H1 (cell line): ENCODE measurements at regions not wholly inside any gene's neighbourhood (a gene's known extent, or its start where the extent isn't known, plus 50 kb on each side); places are given as distances from the start of the nearest gene placed in this dataset.

Experiments
- CTCF ChIA-PET: fragments of 300-600 bp; sonication (Branson Sonifier 250); formaldehyde crosslinking; loops from one replicate; lab custom pipeline; 2021; ENCODE audit not compliant: partially characterized antibody; lab: Charles Lee
- POLR2A ChIA-PET: fragments of 300-600 bp; sonication (Branson Sonifier 250); formaldehyde crosslinking; loops from one replicate; lab custom pipeline; 2021; ENCODE audit warnings: inconsistent platforms; ENCODE audit not compliant: partially characterized antibody; lab: Charles Lee
- DNase-seq, 2 experiments: peaks; one replicate each; pipeline versions ENCODE4 v3.0.0 to v3.0.0-alpha.2; 2010 to 2022; ENCODE audit warnings: low spot score in 2 of 2, low read depth in 1 of 2, mixed read lengths in 1 of 2
- FAIRE-seq: peaks from 2 replicates; lab custom pipeline; 2011; peaks lifted over from hg19 to GRCh38; lab: Jason Lieb, UNC
- H2AFZ ChIP-seq: 2 replicates; pipeline ENCODE4 v1.8.1; 2012; ENCODE audit warnings: low read length, inconsistent platforms
- H2AK5ac ChIP-seq: 2 replicates; pipeline ENCODE4 v1.6.1; 2013; ENCODE audit warnings: low read depth, low read length
- H2BK120ac ChIP-seq: replicated peaks from 2 replicates; pipeline ENCODE3; 2013; ENCODE audit warnings: low read depth, low read length, inconsistent platforms
- H2BK12ac ChIP-seq: 2 replicates; pipeline ENCODE4 v1.6.1; 2013; ENCODE audit warnings: low read depth, low read length
- H2BK15ac ChIP-seq: 2 replicates; pipeline ENCODE4 v1.6.1; 2013; ENCODE audit warnings: low read length
- H2BK20ac ChIP-seq: 2 replicates; pipeline ENCODE4 v1.6.1; 2013; ENCODE audit warnings: low read length
- H2BK5ac ChIP-seq: 2 replicates; pipeline ENCODE4 v1.6.1; 2013; ENCODE audit warnings: low read depth, low read length
- H3K14ac ChIP-seq: 2 replicates; pipeline ENCODE4 v1.6.1; 2013; ENCODE audit warnings: inconsistent platforms; ENCODE audit not compliant: insufficient read length
- H3K18ac ChIP-seq: 2 replicates; pipeline ENCODE4 v1.6.1; 2013; ENCODE audit warnings: low read length; ENCODE audit errors: extremely low read depth
- H3K23ac ChIP-seq: 2 replicates; pipeline ENCODE4 v1.6.1; 2013; ENCODE audit warnings: inconsistent platforms; ENCODE audit not compliant: insufficient read length
- H3K23me2 ChIP-seq: 2 replicates; pipeline ENCODE4 v1.6.1; 2013; ENCODE audit warnings: low read depth, low read length
- H3K27ac ChIP-seq: 2 replicates; pipeline ENCODE4 v1.6.1; 2011; ENCODE audit warnings: low read depth, low read length, inconsistent platforms
- H3K27me3 ChIP-seq, 4 experiments: replicated peaks in 1 of 4; 1 replicate in 1 of 4; 2 replicates in 3 of 4; pipeline versions ENCODE4 v1.6.1 to v1.8.1; 2011 to 2013; ENCODE audit warnings: low read length in 3 of 4, mild to moderate bottlenecking in 3 of 4, inconsistent platforms in 2 of 4, mixed read lengths in 2 of 4, moderate library complexity in 1 of 4; ENCODE audit not compliant: control insufficient read depth in 3 of 4, insufficient read depth in 3 of 4; ENCODE audit errors: extremely low read depth in 1 of 4
- H3K36me3 ChIP-seq, 4 experiments: 2 replicates each; pipeline versions ENCODE4 v1.6.1 to v1.8.1; 2011 to 2013; ENCODE audit warnings: mild to moderate bottlenecking in 4 of 4, low read length in 3 of 4, moderate library complexity in 2 of 4, control low read depth in 1 of 4, inconsistent platforms in 1 of 4; ENCODE audit not compliant: insufficient read depth in 4 of 4, control insufficient read depth in 2 of 4
- H3K4ac ChIP-seq: replicated peaks from 2 replicates; pipeline ENCODE3; 2013; ENCODE audit warnings: low read length, low read depth, mixed read lengths, inconsistent platforms; ENCODE audit not compliant: insufficient read length
- H3K4me1 ChIP-seq, 4 experiments: replicated peaks in 1 of 4; 1 replicate in 1 of 4; 2 replicates in 3 of 4; pipeline versions ENCODE4 v1.6.1 to v1.8.1; 2011 to 2013; ENCODE audit warnings: low read length in 3 of 4, inconsistent platforms in 2 of 4, mixed read lengths in 1 of 4; ENCODE audit not compliant: insufficient read depth in 4 of 4, control insufficient read depth in 3 of 4
- H3K4me2 ChIP-seq, 2 experiments: 2 replicates each; pipeline versions ENCODE4 v1.6.1 to v1.8.1; 2011 to 2013; ENCODE audit warnings: low read depth in 2 of 2, low read length in 2 of 2, control low read depth in 1 of 2, inconsistent platforms in 1 of 2, mild to moderate bottlenecking in 1 of 2; ENCODE audit not compliant: insufficient read depth in 1 of 2
- H3K4me3 ChIP-seq, 4 experiments: fragments of 200-600, 300-600 bp in 1 of 4; sonication (generic), shearing (Covaris generic), sonication (Bioruptor Twin) in 1 of 4; 2 replicates each; pipeline versions ENCODE4 v1.5.1 to v1.8.1; 2011 to 2016; ENCODE audit warnings: low read length in 4 of 4, low read depth in 3 of 4, control low read depth in 2 of 4, inconsistent platforms in 2 of 4, mild to moderate bottlenecking in 2 of 4, mixed read lengths in 1 of 4, moderate library complexity in 1 of 4; ENCODE audit not compliant: insufficient read depth in 2 of 4; ENCODE audit errors: extremely low read depth in 1 of 4
- H3K56ac ChIP-seq: replicated peaks from 2 replicates; pipeline ENCODE3; 2013; ENCODE audit warnings: low read depth, mild to moderate bottlenecking, mixed read lengths, low read length, inconsistent platforms; ENCODE audit not compliant: insufficient read length
- H3K79me1 ChIP-seq: 2 replicates; pipeline ENCODE4 v1.6.1; 2013; ENCODE audit warnings: low read depth, low read length, control low read depth
- H3K79me2 ChIP-seq, 2 experiments: 2 replicates each; pipeline versions ENCODE4 v1.6.1 to v1.8.1; 2012 to 2013; ENCODE audit warnings: low read length in 2 of 2, mild to moderate bottlenecking in 2 of 2, inconsistent platforms in 1 of 2; ENCODE audit not compliant: insufficient read depth in 2 of 2, control insufficient read depth in 1 of 2
- H3K9ac ChIP-seq, 4 experiments: replicated peaks in 1 of 4; 1 replicate in 1 of 4; 2 replicates in 3 of 4; pipeline versions ENCODE4 v1.6.1 to v1.8.1; 2011 to 2013; ENCODE audit warnings: low read depth in 3 of 4, low read length in 3 of 4, control low read depth in 2 of 4, mild to moderate bottlenecking in 2 of 4, moderate library complexity in 2 of 4, inconsistent platforms in 1 of 4; ENCODE audit errors: extremely low read depth in 1 of 4
- H3K9me3 ChIP-seq, 2 experiments: 2 replicates each; pipeline versions ENCODE4 v1.6.1 to v1.8.1; 2012 to 2013; ENCODE audit warnings: mild to moderate bottlenecking in 2 of 2, moderate library complexity in 2 of 2, control low read depth in 1 of 2, inconsistent platforms in 1 of 2, low read depth in 1 of 2, low read length in 1 of 2, mixed read lengths in 1 of 2; ENCODE audit not compliant: insufficient read depth in 2 of 2
- H4K20me1 ChIP-seq, 2 experiments: replicated peaks in 1 of 2; 2 replicates each; pipeline versions ENCODE3 to v1.8.1; 2011 to 2013; ENCODE audit warnings: inconsistent platforms in 2 of 2, low read length in 2 of 2, mild to moderate bottlenecking in 1 of 2; ENCODE audit not compliant: insufficient read depth in 2 of 2, control insufficient read depth in 1 of 2
- H4K5ac ChIP-seq: 2 replicates; pipeline ENCODE4 v1.6.1; 2013; ENCODE audit warnings: low read length, low read depth, mixed read lengths, inconsistent platforms; ENCODE audit not compliant: insufficient read length
- H4K8ac ChIP-seq: 2 replicates; pipeline ENCODE4 v1.8.0; 2013; ENCODE audit warnings: mild to moderate bottlenecking, moderate library complexity, low read length, inconsistent platforms; ENCODE audit not compliant: insufficient read depth; ENCODE audit errors: extremely low read depth
- H4K91ac ChIP-seq: replicated peaks from 2 replicates; pipeline ENCODE3; 2013; ENCODE audit warnings: low read length, mixed read lengths, inconsistent platforms; ENCODE audit not compliant: insufficient read length
- CREB1 ChIP-seq: IDR thresholded peaks from 2 replicates; pipeline ENCODE4 v1.6.1; 2012; ENCODE audit warnings: inconsistent platforms
- EP300 ChIP-seq, 2 experiments: IDR thresholded peaks; 1 replicate in 1 of 2; 2 replicates in 1 of 2; pipeline ENCODE4 v1.6.1; 2011 to 2012; ENCODE audit warnings: low read depth in 2 of 2, low read length in 2 of 2, mild to moderate bottlenecking in 2 of 2, borderline replicate concordance in 1 of 2, inconsistent platforms in 1 of 2, moderate library complexity in 1 of 2
- MAFK ChIP-seq: IDR thresholded peaks from 2 replicates; pipeline ENCODE4 v1.6.1; 2012; ENCODE audit warnings: low read depth, mild to moderate bottlenecking, improper control_type of control experiment, low read length
- NRF1 ChIP-seq: IDR thresholded peaks from 2 replicates; pipeline ENCODE4 v1.6.1; 2011; ENCODE audit warnings: mild to moderate bottlenecking, low read depth, low read length, improper control_type of control experiment
- PHF8 ChIP-seq: fragments of 200-600 bp; sonication (generic); conservative IDR thresholded peaks from 2 replicates; pipeline ENCODE4 v1.7.1; 2012; ENCODE audit warnings: low read depth, mild to moderate bottlenecking, inconsistent platforms, low read length, moderate library complexity
- RXRA ChIP-seq: IDR thresholded peaks from 2 replicates; pipeline ENCODE4 v1.6.1; 2011; ENCODE audit warnings: low read depth, mild to moderate bottlenecking, low read length, moderate library complexity; ENCODE audit not compliant: insufficient read depth
- SIN3A ChIP-seq, 2 experiments: IDR thresholded peaks in 1 of 2; conservative IDR thresholded peaks in 1 of 2; 2 replicates each; pipeline ENCODE4 v1.6.1; 2011 to 2012; ENCODE audit warnings: low read length in 2 of 2, improper control_type of control experiment in 1 of 2, low read depth in 1 of 2, mild to moderate bottlenecking in 1 of 2
- SIRT6 ChIP-seq: IDR thresholded peaks from one replicate; pipeline ENCODE4 v1.7.1; 2012; ENCODE audit warnings: low read length, inconsistent platforms
- SRF ChIP-seq: IDR thresholded peaks from 2 replicates; pipeline ENCODE4 v1.6.1; 2011; ENCODE audit warnings: mild to moderate bottlenecking, low read depth, low read length, moderate library complexity
- WGBS, 2 experiments: shearing (Covaris generic) in 1 of 2; methylation state at CpG; one replicate each; pipeline versions ENCODE4 v1.1.6 to v1.1.7; 2013 to 2015; ENCODE audit warnings: low lambda C conversion rate in 2 of 2, mixed read lengths in 2 of 2, inconsistent platforms in 1 of 2, low coverage in 1 of 2, missing lambda C conversion rate in 1 of 2; ENCODE audit not compliant: insufficient replicate concordance in 2 of 2, insufficient coverage in 1 of 2, insufficient read length in 1 of 2; ENCODE audit errors: extremely low coverage in 1 of 2, missing lambda C conversion rate in 1 of 2; 5-methylcytosine and 5-hydroxymethylcytosine counted together
- TF ChIP-seq, protein P1 (sequence below): IDR thresholded peaks from 2 replicates; pipeline ENCODE4 v1.6.1; 2012; ENCODE audit warnings: inconsistent platforms
- TF ChIP-seq, protein P2 (sequence below): IDR thresholded peaks from 2 replicates; pipeline ENCODE4 v1.6.1; 2011; ENCODE audit warnings: low read depth, mild to moderate bottlenecking, low read length; ENCODE audit not compliant: insufficient read depth
- TF ChIP-seq, protein P3 (sequence below): IDR thresholded peaks from 2 replicates; pipeline ENCODE4 v1.6.1; 2012; ENCODE audit warnings: low read length, inconsistent platforms

DNA sequence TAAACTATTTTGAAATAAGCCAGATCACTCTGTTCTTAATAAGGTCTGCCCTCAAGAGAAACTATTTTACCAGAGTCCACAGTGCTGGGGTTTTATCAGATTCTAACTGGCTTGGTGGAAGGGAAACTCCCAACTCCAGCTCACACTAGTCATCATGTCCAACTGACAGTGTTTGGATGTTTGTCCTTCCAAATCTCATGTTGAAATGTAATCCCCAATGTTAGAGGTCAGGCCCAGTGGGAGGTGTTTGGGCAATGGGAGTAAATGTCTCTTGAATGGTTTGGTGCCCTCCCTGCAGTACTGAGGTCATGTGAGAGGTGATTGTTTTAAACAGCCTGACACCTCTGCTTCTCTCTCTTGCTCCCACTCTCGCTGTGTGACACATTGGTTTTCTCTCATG lies 1301.0 kb upstream of the CDH8 start:
- POLR2A ChIA-PET, result no interaction called here
- H2BK12ac ChIP-seq, result no peak overlapping the region
- no peak overlapping the region for H2BK5ac ChIP-seq
- no peak overlapping the region for H3K14ac ChIP-seq
- no peaks in the 10 kb centered on the region for H3K79me1 ChIP-seq
- H4K5ac ChIP-seq, result no peak overlapping the region
- CTCF ChIA-PET, result no interaction called here
- no peaks in the 10 kb centered on the region for H4K20me1 ChIP-seq
- H3K56ac ChIP-seq, result no peak overlapping the region
- no peak overlapping the region for H2AK5ac ChIP-seq
- WGBS, 2 experiments, result 100% methylated on average over 1 of the region's 1 CpG; no CpG with 5 or more reads in 1 of the 2 experiments
- H2BK120ac ChIP-seq, result no peak overlapping the region
- peak overlapping the region; percentile 20; the same call in 1 of the 2 replicates for H2AFZ ChIP-seq
- no peaks in the 10 kb centered on the region for H3K9me3 ChIP-seq
- H3K4ac ChIP-seq, result no peak overlapping the region
- H3K4me2 ChIP-seq, result no peak overlapping the region
- no peaks in the 10 kb centered on the region for H3K79me2 ChIP-seq
- no peaks in the 10 kb centered on the region for H3K23me2 ChIP-seq
- H3K9ac ChIP-seq, result no peak overlapping the region
- DNase-seq (no peak), FAIRE-seq (no peak)
- H2BK15ac ChIP-seq, result no peak overlapping the region
- no peak overlapping the region for H4K8ac ChIP-seq
- no peak overlapping the region for H3K27ac ChIP-seq
- H3K18ac ChIP-seq, result no peak overlapping the region
- no peak overlapping the region for H3K23ac ChIP-seq
- TF ChIP-seq, protein P1, sequence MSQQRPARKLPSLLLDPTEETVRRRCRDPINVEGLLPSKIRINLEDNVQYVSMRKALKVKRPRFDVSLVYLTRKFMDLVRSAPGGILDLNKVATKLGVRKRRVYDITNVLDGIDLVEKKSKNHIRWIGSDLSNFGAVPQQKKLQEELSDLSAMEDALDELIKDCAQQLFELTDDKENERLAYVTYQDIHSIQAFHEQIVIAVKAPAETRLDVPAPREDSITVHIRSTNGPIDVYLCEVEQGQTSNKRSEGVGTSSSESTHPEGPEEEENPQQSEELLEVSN, result no peak
- TF ChIP-seq, protein P2, sequence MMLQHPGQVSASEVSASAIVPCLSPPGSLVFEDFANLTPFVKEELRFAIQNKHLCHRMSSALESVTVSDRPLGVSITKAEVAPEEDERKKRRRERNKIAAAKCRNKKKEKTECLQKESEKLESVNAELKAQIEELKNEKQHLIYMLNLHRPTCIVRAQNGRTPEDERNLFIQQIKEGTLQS, result no peak
- TF ChIP-seq RXRA, result no peak
- no peak for TF ChIP-seq NRF1
- TF ChIP-seq MAFK, result no peak
- TF ChIP-seq SRF, result no peak
- TF ChIP-seq PHF8, result no peak
- no peak for TF ChIP-seq SIRT6
- no peak for TF ChIP-seq EP300 (IDR thresholded peaks at IDR 0.05; ENCODE audit: borderline replicate concordance in 1 of 2, low read depth in 2 of 2, low read length in 2 of 2)
- TF ChIP-seq SIN3A (conservative IDR thresholded peaks at IDR 0.05 in 1 of 2, IDR thresholded peaks at IDR 0.05 in 1 of 2; ENCODE audit: low read depth in 1 of 2, low read length in 2 of 2), result no peak
- TF ChIP-seq CREB1, result no peak
- TF ChIP-seq, protein P3, sequence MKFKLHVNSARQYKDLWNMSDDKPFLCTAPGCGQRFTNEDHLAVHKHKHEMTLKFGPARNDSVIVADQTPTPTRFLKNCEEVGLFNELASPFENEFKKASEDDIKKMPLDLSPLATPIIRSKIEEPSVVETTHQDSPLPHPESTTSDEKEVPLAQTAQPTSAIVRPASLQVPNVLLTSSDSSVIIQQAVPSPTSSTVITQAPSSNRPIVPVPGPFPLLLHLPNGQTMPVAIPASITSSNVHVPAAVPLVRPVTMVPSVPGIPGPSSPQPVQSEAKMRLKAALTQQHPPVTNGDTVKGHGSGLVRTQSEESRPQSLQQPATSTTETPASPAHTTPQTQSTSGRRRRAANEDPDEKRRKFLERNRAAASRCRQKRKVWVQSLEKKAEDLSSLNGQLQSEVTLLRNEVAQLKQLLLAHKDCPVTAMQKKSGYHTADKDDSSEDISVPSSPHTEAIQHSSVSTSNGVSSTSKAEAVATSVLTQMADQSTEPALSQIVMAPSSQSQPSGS, result no peak
- no peak overlapping the region for H2BK20ac ChIP-seq
- H3K36me3 ChIP-seq, result no peaks in the 10 kb centered on the region
- H3K27me3 ChIP-seq, result no peaks in the 10 kb centered on the region
- H3K4me1 ChIP-seq, result no peaks in the 10 kb centered on the region
- no peak overlapping the region for H4K91ac ChIP-seq
- H3K4me3 ChIP-seq, result no peak overlapping the region
